ENCODE measurements at regions not wholly inside any gene's neighbourhood (a gene's known extent, or its start where the extent isn't known, plus 50 kb on each side); places are given as distances from the start of the nearest gene placed in this dataset.

DNA sequence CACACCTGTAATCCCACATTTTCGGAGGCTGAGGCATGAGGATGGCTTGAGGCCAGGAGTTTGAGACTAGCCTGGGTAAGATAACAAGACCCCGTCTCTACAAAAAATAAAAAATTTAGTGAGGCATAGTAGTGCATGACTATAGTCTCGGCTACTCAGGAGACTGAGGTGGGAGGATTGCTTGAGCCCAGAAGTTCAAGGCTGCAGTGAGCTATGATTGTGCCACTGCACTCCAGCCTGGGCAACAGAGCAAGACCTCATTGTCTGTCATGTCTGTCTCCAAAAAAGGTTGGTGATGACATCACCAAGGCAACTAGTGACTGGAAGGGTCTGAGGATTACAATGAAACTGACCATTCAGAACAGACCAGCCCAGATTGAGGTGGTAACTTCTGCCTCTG is 83.5 kb upstream of the COCH start (continued):
- no peak for TF ChIP-seq TCF3 (IDR thresholded peaks at IDR 0.05; ENCODE audit: borderline replicate concordance, insufficient read depth, low read depth, low read length)

GRCh38 chr14:30791522-30792351 is 82.6 kb upstream of the COCH start:
- RAD21 ChIA-PET (ENCODE audit: unreplicated experiment), result no interaction called here
- Histone ChIP-seq H3K9ac (ENCODE audit: control insufficient read depth, insufficient read depth, low read length) (no peak overlapping the region), H2AFZ (ENCODE audit: control insufficient read depth, low read depth, low read length) (no peak overlapping the region), H3K4me3 (no peak overlapping the region), H3K4me1 (ENCODE audit: control insufficient read depth, insufficient read depth, low read length) (no peaks in the 10 kb centered on the region), H3K36me3 (ENCODE audit: control insufficient read depth in 2 of 2, insufficient read depth in 2 of 2, low read length in 1 of 2) (no peaks in the 10 kb centered on the region), H3K27me3 (replicated peaks in 1 of 2; ENCODE audit: control insufficient read depth in 2 of 2, insufficient read depth in 2 of 2, low read length in 1 of 2) (no peaks in the 10 kb centered on the region), H3K27ac (ENCODE audit: control insufficient read depth, insufficient read depth) (no peak overlapping the region), H3K79me2 (ENCODE audit: control insufficient read depth, insufficient read depth, low read length) (no peaks in the 10 kb centered on the region), H3K9me3 (replicated peaks; ENCODE audit: control insufficient read depth, insufficient read depth, low read length) (no peaks in the 10 kb centered on the region), H4K20me1 (ENCODE audit: control insufficient read depth, insufficient read depth) (no peaks in the 10 kb centered on the region), H3K4me2 (ENCODE audit: control insufficient read depth, insufficient read depth) (no peak overlapping the region)
- SMC1A ChIA-PET (ENCODE audit: uncharacterized antibody, unreplicated experiment), result interaction anchor here (0.9 kb wide), 1 partner anchor 8 kb away, joined by 3 read pairs; no protein-coding TSS in a partner anchor
- no TSS peak for BruUV-seq (replicated peaks)
- POLR2A ChIA-PET, result no interaction called here
- CTCF ChIA-PET, result interaction anchor here (0.7 kb wide), 1 partner anchor 84 kb away, joined by 3 read pairs; no protein-coding TSS in a partner anchor
- no peak for DNase-seq (ENCODE audit: low read depth, low spot score)
- FAIRE-seq, result no peak
- intact Hi-C loops (cut with micrococcal nuclease; ENCODE audit: unreplicated experiment), result no loop called here
- 39% methylated on average over 9 of the region's 10 CpGs for WGBS (ENCODE audit: insufficient coverage, insufficient replicate concordance, low lambda C conversion rate, missing lambda C conversion rate)
- TF ChIP-seq, protein P1, sequence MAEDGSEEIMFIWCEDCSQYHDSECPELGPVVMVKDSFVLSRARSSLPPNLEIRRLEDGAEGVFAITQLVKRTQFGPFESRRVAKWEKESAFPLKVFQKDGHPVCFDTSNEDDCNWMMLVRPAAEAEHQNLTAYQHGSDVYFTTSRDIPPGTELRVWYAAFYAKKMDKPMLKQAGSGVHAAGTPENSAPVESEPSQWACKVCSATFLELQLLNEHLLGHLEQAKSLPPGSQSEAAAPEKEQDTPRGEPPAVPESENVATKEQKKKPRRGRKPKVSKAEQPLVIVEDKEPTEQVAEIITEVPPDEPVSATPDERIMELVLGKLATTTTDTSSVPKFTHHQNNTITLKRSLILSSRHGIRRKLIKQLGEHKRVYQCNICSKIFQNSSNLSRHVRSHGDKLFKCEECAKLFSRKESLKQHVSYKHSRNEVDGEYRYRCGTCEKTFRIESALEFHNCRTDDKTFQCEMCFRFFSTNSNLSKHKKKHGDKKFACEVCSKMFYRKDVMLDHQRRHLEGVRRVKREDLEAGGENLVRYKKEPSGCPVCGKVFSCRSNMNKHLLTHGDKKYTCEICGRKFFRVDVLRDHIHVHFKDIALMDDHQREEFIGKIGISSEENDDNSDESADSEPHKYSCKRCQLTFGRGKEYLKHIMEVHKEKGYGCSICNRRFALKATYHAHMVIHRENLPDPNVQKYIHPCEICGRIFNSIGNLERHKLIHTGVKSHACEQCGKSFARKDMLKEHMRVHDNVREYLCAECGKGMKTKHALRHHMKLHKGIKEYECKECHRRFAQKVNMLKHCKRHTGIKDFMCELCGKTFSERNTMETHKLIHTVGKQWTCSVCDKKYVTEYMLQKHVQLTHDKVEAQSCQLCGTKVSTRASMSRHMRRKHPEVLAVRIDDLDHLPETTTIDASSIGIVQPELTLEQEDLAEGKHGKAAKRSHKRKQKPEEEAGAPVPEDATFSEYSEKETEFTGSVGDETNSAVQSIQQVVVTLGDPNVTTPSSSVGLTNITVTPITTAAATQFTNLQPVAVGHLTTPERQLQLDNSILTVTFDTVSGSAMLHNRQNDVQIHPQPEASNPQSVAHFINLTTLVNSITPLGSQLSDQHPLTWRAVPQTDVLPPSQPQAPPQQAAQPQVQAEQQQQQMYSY (CRISPR knock-in tag; IDR thresholded peaks at IDR 0.05), result no peak
- TF ChIP-seq IRF4 (IDR thresholded peaks at IDR 0.05; ENCODE audit: low read depth, low read length) (no peak), IKZF1 (conservative IDR thresholded peaks at IDR 0.05) (no peak), SIN3A (IDR thresholded peaks at IDR 0.05; ENCODE audit: low read depth, low read length) (no peak), IKZF2 (IDR thresholded peaks at IDR 0.05) (no peak), NFXL1 (IDR thresholded peaks at IDR 0.05; ENCODE audit: borderline replicate concordance) (no peak), NR2C2 (IDR thresholded peaks at IDR 0.05; ENCODE audit: borderline replicate concordance, control insufficient read depth, insufficient read length, low read depth) (no peak), ESRRA (IDR thresholded peaks at IDR 0.05; ENCODE audit: low read length) (no peak), EZH2 (IDR thresholded peaks at IDR 0.05; ENCODE audit: borderline replicate concordance, control insufficient read depth, low read depth, low read length) (no peak)
- TF ChIP-seq, protein P2, sequence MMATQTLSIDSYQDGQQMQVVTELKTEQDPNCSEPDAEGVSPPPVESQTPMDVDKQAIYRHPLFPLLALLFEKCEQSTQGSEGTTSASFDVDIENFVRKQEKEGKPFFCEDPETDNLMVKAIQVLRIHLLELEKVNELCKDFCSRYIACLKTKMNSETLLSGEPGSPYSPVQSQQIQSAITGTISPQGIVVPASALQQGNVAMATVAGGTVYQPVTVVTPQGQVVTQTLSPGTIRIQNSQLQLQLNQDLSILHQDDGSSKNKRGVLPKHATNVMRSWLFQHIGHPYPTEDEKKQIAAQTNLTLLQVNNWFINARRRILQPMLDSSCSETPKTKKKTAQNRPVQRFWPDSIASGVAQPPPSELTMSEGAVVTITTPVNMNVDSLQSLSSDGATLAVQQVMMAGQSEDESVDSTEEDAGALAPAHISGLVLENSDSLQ (IDR thresholded peaks at IDR 0.05), result no peak
- no peak for ATAC-seq
- in situ Hi-C loops (cut with MboI), result no loop called here
